ENCODE measurements at regions not wholly inside any gene's neighbourhood (a gene's known extent, or its start where the extent isn't known, plus 50 kb on each side); places are given as distances from the start of the nearest gene placed in this dataset.

- DNase-seq = peak; percentile 80
These were observed 84.9 kb upstream of the BASP1 start for GRCh38 chr5:17132444-17133083.

- no peak for DNase-seq
These were observed 82.4 kb upstream of the BASP1 start for GRCh38 chr5:17135050-17135449.

- no peak for DNase-seq
These were observed 74.1 kb upstream of the BASP1 start for GRCh38 chr5:17143335-17143734.

- DNase-seq = no peak
These were observed 71.1 kb upstream of the BASP1 start for GRCh38 chr5:17146280-17146841.

GRCh38 chr5:17147170-17147569, 70.3 kb upstream of the BASP1 start:
- DNase-seq = no peak

GRCh38 chr5:17147617-17148016, 69.8 kb upstream of the BASP1 start:
- no peak for DNase-seq

- no peak for DNase-seq
These were observed 69.0 kb upstream of the BASP1 start for GRCh38 chr5:17148481-17148880.

- no peak for DNase-seq
These were observed 67.6 kb upstream of the BASP1 start for GRCh38 chr5:17149786-17150185.

- no peak for DNase-seq
These were observed 66.9 kb upstream of the BASP1 start for GRCh38 chr5:17150531-17150930.

- no peak for DNase-seq
These were observed 65.7 kb upstream of the BASP1 start for GRCh38 chr5:17151686-17152085.

GRCh38 chr5:17154211-17154996, 63.0 kb upstream of the BASP1 start:
- no peak for DNase-seq

GRCh38 chr5:17156463-17156862, 61.0 kb upstream of the BASP1 start:
- no peak for DNase-seq

GRCh38 chr5:17157294-17157693, 60.1 kb upstream of the BASP1 start:
- DNase-seq = no peak

- no peak for DNase-seq
These were observed 59.4 kb upstream of the BASP1 start for GRCh38 chr5:17157916-17158529.

- DNase-seq = no peak
These were observed 56.7 kb upstream of the BASP1 start for GRCh38 chr5:17160756-17161040.

GRCh38 chr5:17161662-17162061, 55.8 kb upstream of the BASP1 start:
- no peak for DNase-seq

GRCh38 chr5:17163221-17163620, 54.2 kb upstream of the BASP1 start:
- no peak for DNase-seq

- DNase-seq = no peak
These were observed 50.1 kb upstream of the BASP1 start for GRCh38 chr5:17167171-17167891.

All from eye (tissue), 1 donor.